ENCODE measurements at regions not wholly inside any gene's neighbourhood (a gene's known extent, or its start where the extent isn't known, plus 50 kb on each side); places are given as distances from the start of the nearest gene placed in this dataset.

- peaks cover 33% of the 10 kb centered on the region for H3K9me3 ChIP-seq (ENCODE audit: severe bottlenecking)
- no peak overlapping the region for H3K27ac ChIP-seq
- peaks cover 88% of the 10 kb centered on the region for H3K27me3 ChIP-seq (ENCODE audit: insufficient read depth, low read depth, severe bottlenecking)
- no peak for DNase-seq
- TF ChIP-seq CTCF (IDR thresholded peaks at IDR 0.05; ENCODE audit: low read depth, low read length): no peak
- no peak overlapping the region for H3K4me3 ChIP-seq (ENCODE audit: low read depth, low read length)
- no peaks in the 10 kb centered on the region for H3K36me3 ChIP-seq
Observed at GRCh38 chr6:39999006-39999867, 65.0 kb upstream of the MOCS1 start.

- Histone ChIP-seq H3K4me3 (ENCODE audit: low read depth, low read length) (no peak overlapping the region), H3K9me3 (ENCODE audit: severe bottlenecking) (peaks cover 43% of the 10 kb centered on the region), H3K36me3 (no peaks in the 10 kb centered on the region), H3K27me3 (ENCODE audit: insufficient read depth, low read depth, severe bottlenecking) (peaks cover 86% of the 10 kb centered on the region), H3K27ac (no peak overlapping the region)
- TF ChIP-seq CTCF (IDR thresholded peaks at IDR 0.05; ENCODE audit: low read depth, low read length): no peak
- no peak for DNase-seq
Observed at GRCh38 chr6:39998126-39998525, 63.9 kb upstream of the MOCS1 start.

GRCh38 chr6:39997101-39997635 lies 62.9 kb upstream of the MOCS1 start:
- TF ChIP-seq CTCF (IDR thresholded peaks at IDR 0.05; ENCODE audit: low read depth, low read length): no peak
- Histone ChIP-seq H3K27me3 (ENCODE audit: insufficient read depth, low read depth, severe bottlenecking) (peaks cover 81% of the 10 kb centered on the region), H3K9me3 (ENCODE audit: severe bottlenecking) (peaks cover 52% of the 10 kb centered on the region), H3K27ac (no peak overlapping the region), H3K4me3 (ENCODE audit: low read depth, low read length) (no peak overlapping the region), H3K36me3 (no peaks in the 10 kb centered on the region)
- no peak for DNase-seq

GRCh38 chr6:39995633-39996032 lies 61.4 kb upstream of the MOCS1 start:
- peaks cover 48% of the 10 kb centered on the region for H3K9me3 ChIP-seq (ENCODE audit: severe bottlenecking)
- H3K27ac ChIP-seq: no peak overlapping the region
- TF ChIP-seq CTCF (IDR thresholded peaks at IDR 0.05; ENCODE audit: low read depth, low read length): no peak
- no peak overlapping the region for H3K4me3 ChIP-seq (ENCODE audit: low read depth, low read length)
- H3K27me3 ChIP-seq (ENCODE audit: insufficient read depth, low read depth, severe bottlenecking): peaks cover 66% of the 10 kb centered on the region
- no peak for DNase-seq
- no peaks in the 10 kb centered on the region for H3K36me3 ChIP-seq

- DNase-seq: no peak
- no peak for TF ChIP-seq CTCF (IDR thresholded peaks at IDR 0.05; ENCODE audit: low read depth, low read length)
- Histone ChIP-seq H3K36me3 (no peaks in the 10 kb centered on the region), H3K4me3 (ENCODE audit: low read depth, low read length) (no peak overlapping the region), H3K27ac (no peak overlapping the region), H3K27me3 (ENCODE audit: insufficient read depth, low read depth, severe bottlenecking) (peaks cover 42% of the 10 kb centered on the region), H3K9me3 (ENCODE audit: severe bottlenecking) (peaks cover 26% of the 10 kb centered on the region)
Observed at GRCh38 chr6:39992861-39993622, 58.8 kb upstream of the MOCS1 start.
